PFSK-1 (cell line): ENCODE measurements at regions not wholly inside any gene's neighbourhood (a gene's known extent, or its start where the extent isn't known, plus 50 kb on each side); places are given as distances from the start of the nearest gene placed in this dataset.

Experiments used
- FOXP2 ChIP-seq: optimal IDR thresholded peaks from 2 replicates; pipeline ENCODE3; 2011; ENCODE audit warnings: borderline replicate concordance, control low read depth, inconsistent platforms; ENCODE audit not compliant: insufficient read depth; ENCODE audit errors: extremely low read length, extremely low read depth
- POLR2AphosphoS5 ChIP-seq: IDR thresholded peaks from 2 replicates; pipeline ENCODE4 v1.6.1; 2012; ENCODE audit warnings: low read depth, mild to moderate bottlenecking, control low read depth, low read length, moderate library complexity
- REST ChIP-seq, 2 experiments: IDR thresholded peaks; 2 replicates each; pipeline versions ENCODE4 v1.6.1 to v1.8.0; 2011 to 2012; ENCODE audit warnings: low read depth in 2 of 2, low read length in 2 of 2, control low read depth in 1 of 2, inconsistent platforms in 1 of 2, mild to moderate bottlenecking in 1 of 2, moderate library complexity in 1 of 2; ENCODE audit not compliant: insufficient read depth in 1 of 2
- SIN3A ChIP-seq: IDR thresholded peaks from 2 replicates; pipeline ENCODE4 v1.6.1; 2012; ENCODE audit warnings: mild to moderate bottlenecking, low read length, moderate library complexity, borderline replicate concordance; ENCODE audit not compliant: insufficient read depth
- TAF1 ChIP-seq: IDR thresholded peaks from 2 replicates; pipeline ENCODE4 v1.6.1; 2012; ENCODE audit warnings: low read length, control low read depth, borderline replicate concordance; ENCODE audit not compliant: insufficient read depth

- TF ChIP-seq FOXP2 (no peak), SIN3A (no peak), REST (IDR thresholded peaks at IDR 0.05; ENCODE audit: insufficient read depth in 1 of 2, low read depth in 2 of 2, low read length in 2 of 2) (no peak), POLR2AphosphoS5 (no peak), TAF1 (no peak)
Measured at GRCh38 chr12:30014991-30015390, 231.2 kb upstream of the TMTC1 start.

DNA sequence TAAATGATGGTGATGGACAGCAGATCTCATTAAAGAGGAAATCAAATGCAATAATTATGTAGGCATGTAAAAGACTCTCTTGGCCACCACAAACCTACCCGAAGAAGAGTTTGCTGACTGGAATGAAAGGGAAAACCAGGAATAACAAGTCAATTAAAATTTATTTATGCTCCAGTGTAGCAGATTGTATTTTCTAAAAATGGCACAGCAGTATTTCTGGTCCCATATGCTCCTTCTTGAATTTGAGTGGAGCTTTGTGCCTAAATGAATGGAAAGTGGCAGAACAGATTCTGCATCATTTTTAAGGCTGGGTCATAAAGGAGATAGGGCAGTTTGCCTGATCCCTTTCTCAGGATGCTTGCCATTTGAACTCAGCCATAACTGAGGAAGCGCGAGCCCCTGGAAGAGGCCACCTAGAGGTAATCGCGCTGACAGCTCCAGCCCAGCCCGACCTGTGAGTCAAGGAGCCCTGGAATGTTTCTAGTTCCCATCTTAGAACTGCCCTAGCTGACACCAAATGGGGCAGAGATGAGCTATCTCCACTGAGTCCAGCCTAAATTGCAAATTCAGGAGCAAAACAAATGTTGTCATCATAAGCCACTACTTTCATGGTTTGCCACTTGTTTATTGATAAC is 229.2 kb upstream of the TMTC1 start:
- no peak for TF ChIP-seq SIN3A
- no peak for TF ChIP-seq REST (IDR thresholded peaks at IDR 0.05; ENCODE audit: insufficient read depth in 1 of 2, low read depth in 2 of 2, low read length in 2 of 2)
- no peak for TF ChIP-seq POLR2AphosphoS5

- TF ChIP-seq POLR2AphosphoS5: no peak
- no peak for TF ChIP-seq REST (IDR thresholded peaks at IDR 0.05; ENCODE audit: insufficient read depth in 1 of 2, low read depth in 2 of 2, low read length in 2 of 2)
- TF ChIP-seq TAF1: no peak
- no peak for TF ChIP-seq FOXP2
- TF ChIP-seq SIN3A: no peak
Measured at GRCh38 chr12:30010071-30011052, 226.6 kb upstream of the TMTC1 start.

- TF ChIP-seq REST (IDR thresholded peaks at IDR 0.05; ENCODE audit: insufficient read depth in 1 of 2, low read depth in 2 of 2, low read length in 2 of 2) (no peak), SIN3A (no peak), TAF1 (no peak), FOXP2 (no peak), POLR2AphosphoS5 (no peak)
Measured at GRCh38 chr12:30006021-30006420, 222.3 kb upstream of the TMTC1 start.
